LNCaP clone FGC (cell line): ENCODE measurements at regions not wholly inside any gene's neighbourhood (a gene's known extent, or its start where the extent isn't known, plus 50 kb on each side); places are given as distances from the start of the nearest gene placed in this dataset.

Experiments
- DNase-seq: peaks from one replicate; pipeline ENCODE4 v3.0.0-alpha.2; 2011; ENCODE audit warnings: low read depth
- H3K4me3 ChIP-seq: 2 replicates; pipeline ENCODE4 v1.5.1; 2011; ENCODE audit warnings: mild to moderate bottlenecking, low read depth, low read length, control low read depth
- CTCF ChIP-seq: IDR thresholded peaks from 2 replicates; pipeline ENCODE4 v1.5.1; 2012; ENCODE audit warnings: mild to moderate bottlenecking; ENCODE audit not compliant: control insufficient read depth, insufficient read depth; ENCODE audit errors: extremely low read depth

- no peak overlapping the region for H3K4me3 ChIP-seq
- no peak for DNase-seq
- no peak for TF ChIP-seq CTCF
These were observed 236.1 kb upstream of the LDB2 start for GRCh38 chr4:17134565-17134964.

DNA sequence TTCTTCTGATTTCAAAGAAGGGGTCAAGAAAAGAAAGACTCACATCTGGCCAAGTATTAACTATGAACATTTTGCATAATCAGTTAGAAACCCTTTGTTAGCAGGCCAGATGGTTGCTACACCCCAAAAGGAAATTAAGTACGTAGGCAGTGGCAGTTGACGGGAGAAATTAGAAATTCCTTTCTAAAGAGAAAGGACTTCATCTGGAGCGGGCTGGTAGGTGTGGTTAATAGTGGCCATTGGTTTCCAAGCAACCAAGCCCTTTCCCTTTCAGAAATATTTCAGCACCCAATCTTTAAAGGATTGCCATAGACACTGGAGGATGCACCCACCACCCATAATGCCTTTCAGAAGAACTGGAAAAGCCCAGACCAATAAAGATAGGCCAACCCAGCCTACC, 235.7 kb upstream of the LDB2 start:
- H3K4me3 ChIP-seq, result no peak overlapping the region
- no peak for DNase-seq
- no peak for TF ChIP-seq CTCF

DNA sequence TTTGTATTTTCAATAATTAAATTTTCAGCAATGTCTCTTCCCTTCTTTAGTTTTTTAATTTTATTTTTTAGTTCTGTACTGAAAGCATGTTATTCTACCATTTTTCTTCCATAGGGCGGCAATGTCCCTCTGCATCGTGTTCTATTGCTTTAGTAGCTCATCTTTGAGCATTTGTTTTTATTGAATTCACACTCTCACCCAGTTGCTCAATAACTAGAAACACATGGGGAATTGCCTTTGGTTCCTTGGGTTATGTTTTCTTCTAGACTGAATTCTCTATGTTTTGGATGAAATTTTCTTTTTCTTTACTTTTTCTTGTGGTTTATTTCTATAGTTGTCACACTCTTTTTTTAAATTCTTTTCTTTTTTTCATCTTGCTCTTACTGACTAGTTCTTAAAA, 233.8 kb upstream of the LDB2 start:
- no peak overlapping the region for H3K4me3 ChIP-seq
- TF ChIP-seq CTCF, result no peak

GRCh38 chr4:17128268-17128667, 229.8 kb upstream of the LDB2 start:
- no peak for TF ChIP-seq CTCF

More for the DNA sequence above, 233.8 kb upstream of the LDB2 start:
- DNase-seq, result no peak

GRCh38 chr4:17126321-17126966, 228.0 kb upstream of the LDB2 start:
- DNase-seq, result no peak
- no peak overlapping the region for H3K4me3 ChIP-seq
- no peak for TF ChIP-seq CTCF

More at GRCh38 chr4:17128268-17128667, 229.8 kb upstream of the LDB2 start:
- no peak for DNase-seq
- no peak overlapping the region for H3K4me3 ChIP-seq

DNA sequence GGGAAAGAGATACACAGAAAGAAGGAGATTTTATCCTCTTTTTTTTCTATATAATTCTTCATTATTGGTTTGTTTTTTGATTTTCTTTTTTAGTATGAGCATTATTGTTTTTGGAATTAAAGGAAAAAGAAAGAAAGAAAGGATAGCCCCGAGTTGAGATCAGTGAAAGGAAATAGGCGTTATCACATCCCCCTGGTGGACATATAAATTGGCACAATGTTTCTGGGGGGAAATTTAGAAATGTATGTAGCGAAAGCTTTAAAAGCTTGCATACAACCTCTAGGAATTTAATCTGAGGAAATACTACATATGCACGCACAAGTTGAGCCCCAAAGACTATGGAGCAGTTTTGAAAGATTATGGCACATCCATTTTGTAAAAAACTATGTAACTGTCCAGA, 226.3 kb upstream of the LDB2 start:
- no peak for DNase-seq
- TF ChIP-seq CTCF, result no peak
- H3K4me3 ChIP-seq, result no peak overlapping the region

DNA sequence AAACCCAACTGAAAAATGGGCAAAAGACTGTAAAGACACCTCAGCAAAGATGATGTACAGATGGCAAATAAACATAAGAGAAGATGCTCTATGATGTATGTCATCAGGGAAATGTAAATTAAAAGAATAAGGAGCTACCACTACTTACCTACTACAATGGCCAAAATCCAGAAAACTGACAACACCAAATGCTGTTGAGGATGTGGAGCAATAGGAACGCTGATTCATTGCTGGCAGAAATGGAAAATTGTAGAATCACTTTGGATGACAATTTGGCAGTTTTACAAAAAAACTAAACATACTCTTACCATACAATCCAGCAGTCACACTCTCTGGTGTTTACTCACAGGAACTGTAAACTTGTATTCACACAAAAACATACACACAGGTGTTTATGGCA, 222.3 kb upstream of the LDB2 start:
- H3K4me3 ChIP-seq, result no peak overlapping the region
- no peak for TF ChIP-seq CTCF
- no peak for DNase-seq
